ENCODE measurements at regions not wholly inside any gene's neighbourhood (a gene's known extent, or its start where the extent isn't known, plus 50 kb on each side); places are given as distances from the start of the nearest gene placed in this dataset.
"Not testable (repeated sequence)": the region's sequence is repeated elsewhere in the genome, so short reads cannot be mapped to it uniquely, and the experiment has no call there.

DNA sequence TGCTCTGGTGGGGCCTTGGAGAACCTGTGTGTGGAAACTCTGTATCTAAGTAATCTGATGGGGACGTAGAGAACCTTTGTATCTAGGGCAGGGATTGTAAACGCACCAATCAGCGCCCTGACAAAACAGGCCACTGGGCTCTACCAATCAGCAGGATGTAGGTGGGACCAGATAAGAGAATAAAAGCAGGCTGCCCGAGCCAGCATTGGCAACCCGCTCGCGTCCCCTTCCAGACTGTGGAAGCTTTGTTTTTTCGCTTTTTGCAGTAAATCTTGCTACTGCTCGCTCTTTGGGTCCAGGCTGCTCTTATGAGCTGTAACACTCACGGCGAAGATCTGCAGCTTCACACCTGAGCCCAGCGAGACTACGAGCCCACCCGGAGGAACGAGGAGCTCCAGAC, 299.3 kb downstream of the SLC7A11 start:
- TF ChIP-seq ZNF175 (tag by site-specific recombination; IDR thresholded peaks at IDR 0.05); TCF7L2 (IDR thresholded peaks at IDR 0.05; ENCODE audit: borderline replicate concordance, low read depth, low read length); ZNF776 (tag by site-specific recombination; IDR thresholded peaks at IDR 0.05; ENCODE audit: borderline replicate concordance); ZNF654 (tag by site-specific recombination; IDR thresholded peaks at IDR 0.05; ENCODE audit: low read depth); PATZ1 (tag by site-specific recombination; IDR thresholded peaks at IDR 0.05); ZNF416 (tag by site-specific recombination; IDR thresholded peaks at IDR 0.05); YY1 (tag by site-specific recombination; IDR thresholded peaks at IDR 0.05); ZNF792 (tag by site-specific recombination; IDR thresholded peaks at IDR 0.05); ZNF366 (tag by site-specific recombination; conservative IDR thresholded peaks at IDR 0.05); ZSCAN5A (tag by site-specific recombination; IDR thresholded peaks at IDR 0.05); ZNF114 (tag by site-specific recombination; IDR thresholded peaks at IDR 0.05): not testable (repeated sequence)
- TF ChIP-seq, protein P1, sequence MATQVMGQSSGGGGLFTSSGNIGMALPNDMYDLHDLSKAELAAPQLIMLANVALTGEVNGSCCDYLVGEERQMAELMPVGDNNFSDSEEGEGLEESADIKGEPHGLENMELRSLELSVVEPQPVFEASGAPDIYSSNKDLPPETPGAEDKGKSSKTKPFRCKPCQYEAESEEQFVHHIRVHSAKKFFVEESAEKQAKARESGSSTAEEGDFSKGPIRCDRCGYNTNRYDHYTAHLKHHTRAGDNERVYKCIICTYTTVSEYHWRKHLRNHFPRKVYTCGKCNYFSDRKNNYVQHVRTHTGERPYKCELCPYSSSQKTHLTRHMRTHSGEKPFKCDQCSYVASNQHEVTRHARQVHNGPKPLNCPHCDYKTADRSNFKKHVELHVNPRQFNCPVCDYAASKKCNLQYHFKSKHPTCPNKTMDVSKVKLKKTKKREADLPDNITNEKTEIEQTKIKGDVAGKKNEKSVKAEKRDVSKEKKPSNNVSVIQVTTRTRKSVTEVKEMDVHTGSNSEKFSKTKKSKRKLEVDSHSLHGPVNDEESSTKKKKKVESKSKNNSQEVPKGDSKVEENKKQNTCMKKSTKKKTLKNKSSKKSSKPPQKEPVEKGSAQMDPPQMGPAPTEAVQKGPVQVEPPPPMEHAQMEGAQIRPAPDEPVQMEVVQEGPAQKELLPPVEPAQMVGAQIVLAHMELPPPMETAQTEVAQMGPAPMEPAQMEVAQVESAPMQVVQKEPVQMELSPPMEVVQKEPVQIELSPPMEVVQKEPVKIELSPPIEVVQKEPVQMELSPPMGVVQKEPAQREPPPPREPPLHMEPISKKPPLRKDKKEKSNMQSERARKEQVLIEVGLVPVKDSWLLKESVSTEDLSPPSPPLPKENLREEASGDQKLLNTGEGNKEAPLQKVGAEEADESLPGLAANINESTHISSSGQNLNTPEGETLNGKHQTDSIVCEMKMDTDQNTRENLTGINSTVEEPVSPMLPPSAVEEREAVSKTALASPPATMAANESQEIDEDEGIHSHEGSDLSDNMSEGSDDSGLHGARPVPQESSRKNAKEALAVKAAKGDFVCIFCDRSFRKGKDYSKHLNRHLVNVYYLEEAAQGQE (tag by site-specific recombination; IDR thresholded peaks at IDR 0.05): not testable (repeated sequence)
- TF ChIP-seq, protein P2, sequence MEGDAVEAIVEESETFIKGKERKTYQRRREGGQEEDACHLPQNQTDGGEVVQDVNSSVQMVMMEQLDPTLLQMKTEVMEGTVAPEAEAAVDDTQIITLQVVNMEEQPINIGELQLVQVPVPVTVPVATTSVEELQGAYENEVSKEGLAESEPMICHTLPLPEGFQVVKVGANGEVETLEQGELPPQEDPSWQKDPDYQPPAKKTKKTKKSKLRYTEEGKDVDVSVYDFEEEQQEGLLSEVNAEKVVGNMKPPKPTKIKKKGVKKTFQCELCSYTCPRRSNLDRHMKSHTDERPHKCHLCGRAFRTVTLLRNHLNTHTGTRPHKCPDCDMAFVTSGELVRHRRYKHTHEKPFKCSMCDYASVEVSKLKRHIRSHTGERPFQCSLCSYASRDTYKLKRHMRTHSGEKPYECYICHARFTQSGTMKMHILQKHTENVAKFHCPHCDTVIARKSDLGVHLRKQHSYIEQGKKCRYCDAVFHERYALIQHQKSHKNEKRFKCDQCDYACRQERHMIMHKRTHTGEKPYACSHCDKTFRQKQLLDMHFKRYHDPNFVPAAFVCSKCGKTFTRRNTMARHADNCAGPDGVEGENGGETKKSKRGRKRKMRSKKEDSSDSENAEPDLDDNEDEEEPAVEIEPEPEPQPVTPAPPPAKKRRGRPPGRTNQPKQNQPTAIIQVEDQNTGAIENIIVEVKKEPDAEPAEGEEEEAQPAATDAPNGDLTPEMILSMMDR (tag by site-specific recombination; IDR thresholded peaks at IDR 0.05): not testable (repeated sequence)
- TF ChIP-seq, protein P3, sequence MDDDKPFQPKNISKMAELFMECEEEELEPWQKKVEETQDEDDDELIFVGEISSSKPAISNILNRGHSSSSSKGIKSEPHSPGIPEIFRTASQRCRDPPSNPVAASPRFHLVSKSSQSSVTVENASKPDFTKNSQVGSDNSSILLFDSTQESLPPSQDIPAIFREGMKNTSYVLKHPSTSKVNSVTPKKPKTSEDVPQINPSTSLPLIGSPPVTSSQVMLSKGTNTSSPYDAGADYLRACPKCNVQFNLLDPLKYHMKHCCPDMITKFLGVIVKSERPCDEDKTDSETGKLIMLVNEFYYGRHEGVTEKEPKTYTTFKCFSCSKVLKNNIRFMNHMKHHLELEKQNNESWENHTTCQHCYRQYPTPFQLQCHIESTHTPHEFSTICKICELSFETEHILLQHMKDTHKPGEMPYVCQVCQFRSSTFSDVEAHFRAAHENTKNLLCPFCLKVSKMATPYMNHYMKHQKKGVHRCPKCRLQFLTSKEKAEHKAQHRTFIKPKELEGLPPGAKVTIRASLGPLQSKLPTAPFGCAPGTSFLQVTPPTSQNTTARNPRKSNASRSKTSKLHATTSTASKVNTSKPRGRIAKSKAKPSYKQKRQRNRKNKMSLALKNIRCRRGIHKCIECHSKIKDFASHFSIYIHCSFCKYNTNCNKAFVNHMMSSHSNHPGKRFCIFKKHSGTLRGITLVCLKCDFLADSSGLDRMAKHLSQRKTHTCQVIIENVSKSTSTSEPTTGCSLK (tag by site-specific recombination; IDR thresholded peaks at IDR 0.05): not testable (repeated sequence)

Data from HEK293 (cell line).